Erythroblast (primary cell): ENCODE measurements at regions not wholly inside any gene's neighbourhood (a gene's known extent, or its start where the extent isn't known, plus 50 kb on each side); places are given as distances from the start of the nearest gene placed in this dataset.

Source experiments
- GATA1 ChIP-seq: IDR thresholded peaks from 2 replicates; pipeline ENCODE4 v1.6.1; 2011; ENCODE audit warnings: low read depth, mild to moderate bottlenecking, control low read depth, low read length, moderate library complexity
- POLR2A ChIP-seq: IDR thresholded peaks from 2 replicates; pipeline ENCODE4 v1.6.1; 2011; ENCODE audit warnings: mild to moderate bottlenecking, low read length

DNA sequence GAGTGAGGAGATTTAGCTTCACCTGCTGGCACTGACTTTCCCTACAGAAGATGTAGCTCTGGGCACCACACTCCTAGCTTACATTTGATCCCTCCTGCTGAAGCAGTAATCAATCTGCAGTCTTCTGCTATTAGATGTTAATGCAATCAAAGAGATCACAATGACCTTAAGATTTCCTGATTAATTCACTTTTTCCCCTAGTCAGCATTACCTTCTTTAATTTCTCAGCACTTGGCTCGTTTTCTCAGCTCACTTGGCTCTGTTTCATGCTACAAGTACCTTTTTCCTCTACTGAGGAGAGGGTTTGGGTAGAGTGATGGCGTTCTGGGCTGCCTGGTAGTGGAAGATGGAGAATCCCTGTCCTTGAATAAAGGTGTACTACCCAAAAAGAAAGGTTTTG, 113.0 kb upstream of the PAK3 start:
- no peak for TF ChIP-seq POLR2A
- no peak for TF ChIP-seq GATA1
